GM18520 (cell line): ENCODE measurements at regions not wholly inside any gene's neighbourhood (a gene's known extent, or its start where the extent isn't known, plus 50 kb on each side); places are given as distances from the start of the nearest gene placed in this dataset.

Source experiments
- ATAC-seq: cut with Tn5 transposase; IDR thresholded peaks from one replicate; pipeline ENCODE4 v1.9.1; 2021; ENCODE audit not compliant: unreplicated experiment

GRCh38 chr3:193780397-193780796, 187.4 kb downstream of the OPA1 start:
- no peak for ATAC-seq

- ATAC-seq = no peak
Measured at GRCh38 chr3:193780810-193781478, 187.9 kb downstream of the OPA1 start.

- ATAC-seq = no peak
Measured at GRCh38 chr3:193782276-193782647, 189.3 kb downstream of the OPA1 start.

- ATAC-seq = no peak
Measured at GRCh38 chr3:193782747-193783146, 189.7 kb downstream of the OPA1 start.

- no peak for ATAC-seq
Measured at GRCh38 chr3:193783166-193783896, 190.3 kb downstream of the OPA1 start.

- ATAC-seq = no peak
Measured at GRCh38 chr3:193784822-193785221, 191.8 kb downstream of the OPA1 start.

GRCh38 chr3:193787496-193787870, 194.5 kb downstream of the OPA1 start:
- ATAC-seq = no peak

GRCh38 chr3:193788189-193788991, 195.4 kb downstream of the OPA1 start:
- no peak for ATAC-seq

GRCh38 chr3:193789455-193789854, 196.4 kb downstream of the OPA1 start:
- no peak for ATAC-seq

- no peak for ATAC-seq
Measured at GRCh38 chr3:193790086-193790990, 197.3 kb downstream of the OPA1 start.

GRCh38 chr3:193791041-193792032, 198.3 kb downstream of the OPA1 start:
- no peak for ATAC-seq

GRCh38 chr3:193793123-193793522, 200.1 kb downstream of the OPA1 start:
- ATAC-seq = no peak

GRCh38 chr3:193794002-193794881, 201.2 kb downstream of the OPA1 start:
- no peak for ATAC-seq

GRCh38 chr3:193795062-193795690, 202.2 kb downstream of the OPA1 start:
- no peak for ATAC-seq

GRCh38 chr3:193796089-193796488, 203.1 kb downstream of the OPA1 start:
- no peak for ATAC-seq

- ATAC-seq = no peak
Measured at GRCh38 chr3:193797566-193797965, 204.6 kb downstream of the OPA1 start.

GRCh38 chr3:193798051-193798450, 205.0 kb downstream of the OPA1 start:
- no peak for ATAC-seq
